Embryonic facial prominence (tissue), 1 donor: ENCODE measurements at regions not wholly inside any gene's neighbourhood (a gene's known extent, or its start where the extent isn't known, plus 50 kb on each side); places are given as distances from the start of the nearest gene placed in this dataset.
"Not testable (repeated sequence)": the region's sequence is repeated elsewhere in the genome, so short reads cannot be mapped to it uniquely, and the experiment has no call there.

Source experiments
- DNase-seq: peaks from one replicate; pipeline ENCODE4 v3.0.0-alpha.2; 2016; ENCODE audit errors: extremely low spot score

DNA sequence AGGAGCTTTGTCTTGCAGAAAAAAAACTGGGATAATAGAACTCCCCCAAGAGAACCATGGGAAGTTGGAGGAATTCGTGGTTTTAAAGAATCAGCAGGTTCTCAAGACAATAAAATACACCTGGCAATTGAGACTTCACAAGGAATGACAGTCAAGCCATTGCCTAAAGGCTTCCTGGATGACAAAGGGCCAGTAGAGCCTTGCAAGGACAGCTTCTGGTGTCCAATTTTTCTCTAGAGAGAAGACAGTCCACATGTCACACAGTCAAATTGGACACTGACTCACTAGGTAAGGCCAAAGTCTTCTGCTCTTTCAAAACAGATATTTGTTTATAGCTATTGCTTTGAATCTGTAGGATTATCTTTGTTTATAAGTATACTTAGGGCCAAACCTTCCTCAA, 80.3 kb upstream of the BMP5 start:
- no peak for DNase-seq

DNA sequence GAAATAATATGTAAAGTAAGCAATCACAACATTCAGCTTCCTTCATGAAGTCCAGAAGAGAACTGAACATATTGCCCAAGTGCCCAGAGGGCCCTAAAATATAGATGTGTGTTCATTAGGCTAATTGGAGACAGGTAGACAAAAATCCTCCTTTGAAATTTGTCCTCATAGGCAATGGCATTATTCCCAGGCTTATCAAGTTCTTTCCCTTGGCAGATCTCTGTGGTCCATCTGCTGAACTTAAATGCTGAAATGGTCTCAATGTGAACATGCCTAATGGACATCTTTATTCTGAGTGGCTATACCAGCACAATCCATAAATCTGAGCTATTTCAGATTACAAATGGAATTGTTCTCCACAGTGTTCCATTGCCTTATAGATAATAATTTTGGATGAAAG, 79.0 kb upstream of the BMP5 start:
- no peak for DNase-seq

DNA sequence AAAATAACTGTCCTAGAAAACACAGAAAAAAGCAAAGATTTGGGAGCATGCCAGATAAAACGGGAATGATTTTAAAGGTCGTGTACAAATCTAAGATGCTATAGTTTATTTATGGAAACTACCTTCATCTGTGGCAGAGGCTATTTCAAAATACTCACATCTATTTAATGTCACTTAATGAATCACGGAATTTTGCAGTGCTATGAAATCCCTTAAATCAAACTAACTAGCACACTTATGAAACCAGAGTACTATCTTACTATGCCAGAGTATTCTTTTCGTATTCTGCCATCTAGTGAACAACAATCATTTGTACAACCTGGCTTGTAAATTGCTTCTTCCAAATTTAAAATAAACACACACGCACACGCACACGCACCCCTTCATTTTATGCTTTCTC, 77.9 kb upstream of the BMP5 start:
- no peak for DNase-seq

GRCh38 chr6:55950071-55950814, 74.9 kb upstream of the BMP5 start:
- no peak for DNase-seq

DNA sequence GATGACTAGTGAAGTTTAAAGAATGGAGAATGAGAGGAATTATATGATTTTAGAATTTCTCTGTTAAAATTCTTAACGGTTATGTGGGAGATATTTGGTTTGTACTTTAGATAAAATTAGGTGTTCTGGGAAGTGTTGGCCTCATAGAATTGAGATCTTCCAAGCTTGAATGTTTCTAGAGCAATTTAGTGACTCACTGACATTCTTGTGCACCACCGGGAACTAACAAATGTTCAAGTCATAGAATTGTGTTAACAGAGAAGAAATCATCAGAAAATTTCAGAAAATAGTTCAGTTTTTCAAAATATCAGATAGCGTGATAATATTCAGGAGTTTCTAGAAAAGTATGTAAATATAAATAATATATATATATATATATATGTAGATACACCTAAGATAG, 67.9 kb upstream of the BMP5 start:
- no peak for DNase-seq

GRCh38 chr6:55941702-55942101, 66.3 kb upstream of the BMP5 start:
- no peak for DNase-seq

DNA sequence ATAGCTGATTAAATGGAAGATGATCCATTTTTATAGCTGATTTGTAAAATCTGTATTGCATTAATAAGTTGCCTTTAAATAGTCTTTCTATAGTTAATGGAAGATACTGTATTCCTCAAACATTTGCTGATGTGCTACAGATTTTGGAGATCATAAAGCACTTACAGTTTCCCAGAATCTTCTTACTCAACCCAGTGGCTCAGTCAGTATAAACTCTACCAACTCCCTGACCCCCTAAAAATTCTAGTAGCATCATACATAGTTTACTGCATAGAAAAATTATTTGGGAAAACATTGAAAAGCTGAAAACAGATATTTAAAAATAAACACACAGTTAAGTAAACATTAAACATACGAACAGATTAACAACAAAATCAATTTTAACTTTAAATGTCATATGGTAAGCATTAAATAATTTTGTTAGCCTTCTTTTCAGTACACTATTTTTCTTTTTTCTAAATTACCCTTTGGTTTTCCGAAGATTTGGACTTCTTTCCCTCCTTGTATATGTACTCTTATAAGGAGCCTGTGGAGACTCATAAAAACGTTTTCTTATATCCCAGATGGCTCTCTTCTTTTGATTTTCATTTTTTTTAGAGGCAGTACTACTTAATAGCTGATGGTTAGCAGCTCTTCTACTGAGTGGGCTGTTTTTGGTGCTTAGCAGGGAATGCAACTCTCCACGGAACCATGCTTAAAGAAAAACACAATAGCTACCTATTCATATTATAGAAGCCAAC, 62.7 kb upstream of the BMP5 start:
- DNase-seq, result no peak

DNA sequence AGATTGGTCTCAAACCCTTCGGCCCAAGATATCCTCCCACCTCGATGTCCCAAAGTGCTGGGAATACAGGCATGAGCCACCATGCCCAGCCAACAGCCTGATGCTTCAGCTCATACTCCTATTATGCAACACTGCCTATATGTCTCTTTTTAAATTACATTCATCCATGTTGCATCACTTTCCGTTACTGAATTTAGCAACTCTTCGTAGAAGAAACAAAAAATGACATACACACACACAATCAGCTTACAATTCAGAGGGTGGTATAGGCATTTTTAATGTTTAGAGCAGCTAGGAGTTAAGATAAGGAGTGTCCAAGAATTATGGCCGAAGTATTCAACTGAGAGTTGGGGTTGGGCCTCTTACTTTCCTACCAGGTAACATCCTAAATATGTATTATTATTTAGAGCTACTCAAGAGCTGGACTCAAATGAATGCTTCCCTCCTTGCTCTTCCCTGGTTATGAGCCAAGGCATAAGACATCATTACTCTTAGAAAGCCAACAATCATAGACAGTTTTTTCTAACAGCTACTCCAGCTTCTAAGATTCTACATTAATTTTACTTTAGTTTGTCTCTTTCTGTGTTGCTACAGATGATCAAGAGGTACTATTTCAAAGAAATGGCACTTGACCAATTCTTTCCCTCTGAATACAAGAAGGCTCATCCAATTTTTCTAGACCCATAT, 62.0 kb upstream of the BMP5 start:
- no peak for DNase-seq

DNA sequence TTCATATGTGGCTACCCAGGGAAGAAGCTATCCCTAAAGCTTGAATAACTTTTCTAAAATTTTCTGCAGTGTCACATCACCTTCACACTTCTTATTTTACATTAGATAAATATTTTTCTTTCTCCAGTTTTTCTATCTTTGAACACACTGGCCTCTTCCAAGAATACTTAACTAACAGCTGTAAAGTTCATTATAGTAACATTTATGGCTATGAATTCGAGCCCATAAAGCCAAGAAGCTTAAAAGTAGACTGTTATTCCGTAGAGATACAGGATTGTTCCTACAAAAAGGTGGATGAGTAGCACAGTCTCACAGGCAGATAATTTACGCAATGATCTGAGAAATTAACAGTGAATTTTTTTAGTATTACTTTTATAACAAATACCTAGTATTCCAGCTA, 55.7 kb upstream of the BMP5 start:
- no peak for DNase-seq

- not testable (repeated sequence) for DNase-seq
Observed at GRCh38 chr6:55927713-55928112, 52.3 kb upstream of the BMP5 start.

- DNase-seq, result no peak
Observed at GRCh38 chr6:55925292-55925691, 49.9 kb upstream of the BMP5 start.
